ENCODE measurements at regions not wholly inside any gene's neighbourhood (a gene's known extent, or its start where the extent isn't known, plus 50 kb on each side); places are given as distances from the start of the nearest gene placed in this dataset.

DNA sequence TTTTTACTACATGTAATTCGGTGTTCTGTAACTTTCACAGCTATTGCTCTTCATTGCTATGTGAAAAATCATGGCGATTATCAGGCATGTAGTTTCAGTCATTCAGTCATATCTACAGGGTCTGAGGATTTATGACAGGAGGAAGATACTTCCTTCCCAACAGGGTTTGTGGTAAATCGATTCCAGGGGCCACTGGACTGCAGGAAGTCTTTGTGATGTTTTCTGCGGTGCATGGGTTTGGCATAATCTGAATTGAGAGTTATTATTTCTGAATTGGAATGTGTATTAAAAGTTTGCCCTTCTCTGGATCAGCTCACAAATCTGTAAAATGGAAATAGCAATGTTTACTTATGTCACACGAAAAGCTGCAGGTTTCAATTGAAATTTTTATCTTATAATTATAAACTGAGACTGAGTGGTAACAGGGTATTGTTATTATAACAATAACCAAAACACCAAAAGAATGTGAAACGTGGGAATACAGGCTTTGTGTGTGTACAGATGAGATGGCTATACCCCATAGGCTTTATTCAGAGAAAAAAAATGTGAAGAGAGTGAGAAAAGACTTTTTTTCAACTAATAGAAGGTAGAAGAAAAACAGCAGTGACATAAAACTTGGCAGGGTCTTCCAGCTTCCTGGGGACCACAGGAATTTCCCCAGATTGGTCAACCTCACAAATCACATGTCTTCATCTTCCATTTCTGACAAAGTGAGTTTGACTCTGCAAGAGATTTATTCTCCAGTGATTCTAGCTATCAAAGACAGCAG lies 307.7 kb upstream of the NFE2L3 start:
- no peak for DNase-seq (ENCODE audit: low spot score)

- DNase-seq (ENCODE audit: low spot score), result no peak
Observed at GRCh38 chr7:25845464-25845863, 306.5 kb upstream of the NFE2L3 start.

GRCh38 chr7:25846722-25847121 lies 305.3 kb upstream of the NFE2L3 start:
- peak; percentile 47 for DNase-seq (ENCODE audit: low spot score)

DNA sequence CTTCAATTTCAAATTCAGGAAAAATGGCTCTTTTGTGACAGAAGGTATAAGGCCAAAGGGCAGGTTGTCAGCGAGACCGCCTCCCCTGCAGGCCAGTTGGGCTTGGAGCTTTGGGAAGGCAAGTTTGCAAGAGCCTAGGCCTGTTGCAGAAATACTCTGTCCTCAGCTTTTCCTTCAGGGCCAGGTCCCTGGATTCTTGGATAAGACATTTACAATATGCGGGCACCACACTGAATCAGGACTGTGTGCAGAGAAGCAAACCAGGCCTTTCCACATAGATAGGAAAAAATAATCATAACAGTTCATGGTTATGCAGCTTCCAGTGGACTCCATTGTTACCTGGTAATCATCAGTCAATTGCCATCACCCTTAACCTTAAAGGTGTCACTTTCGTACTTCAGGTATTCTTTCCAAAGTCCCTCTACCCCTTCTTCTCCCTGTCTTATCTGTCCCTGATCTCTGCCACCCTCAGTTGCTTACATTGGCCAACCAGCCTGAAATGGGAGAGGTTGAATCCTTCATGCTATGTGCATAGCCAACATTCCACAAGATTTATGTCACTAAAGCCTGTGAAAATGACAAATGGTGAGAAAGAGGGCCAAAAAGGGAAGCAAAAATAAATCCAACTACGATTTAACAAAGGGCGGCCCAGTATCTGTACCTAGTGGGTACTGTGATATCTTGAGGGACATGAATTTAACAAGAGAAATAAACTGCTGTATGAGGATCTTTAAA lies 304.5 kb upstream of the NFE2L3 start:
- DNase-seq (ENCODE audit: low spot score), result no peak

DNA sequence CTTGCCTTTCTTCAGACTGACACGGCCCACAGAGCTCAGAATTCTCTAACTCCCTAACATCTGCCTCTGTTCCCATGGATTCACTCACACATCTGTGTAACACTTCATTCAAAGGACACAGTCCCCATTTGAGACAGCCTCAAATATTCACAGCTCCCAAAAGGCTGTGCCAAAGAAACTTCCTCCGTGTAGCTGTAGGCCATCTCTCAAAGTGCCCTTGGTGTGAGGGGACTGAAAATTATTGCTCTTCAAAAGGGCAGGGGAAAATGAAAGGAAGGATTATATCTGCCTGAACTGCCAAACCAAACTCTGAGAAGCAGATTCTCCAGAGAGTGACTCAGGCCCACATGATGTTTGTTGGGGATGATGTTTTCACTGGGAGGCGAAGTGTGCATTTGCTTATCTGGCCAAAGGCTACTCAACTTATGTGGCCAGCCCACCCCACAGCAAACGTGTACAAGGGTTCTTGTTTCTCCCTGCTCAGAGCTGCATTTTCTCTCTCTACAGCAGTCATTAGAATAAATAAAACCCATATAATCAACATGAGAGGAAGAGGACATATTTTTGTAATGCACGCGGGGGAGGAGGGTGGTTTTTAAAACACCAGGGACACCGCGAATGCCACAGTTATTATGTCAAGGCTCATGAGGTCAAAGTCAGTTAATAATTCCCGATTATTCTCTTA lies 302.4 kb upstream of the NFE2L3 start:
- peak; percentile 53 for DNase-seq (ENCODE audit: low spot score)

GRCh38 chr7:25850216-25850615 lies 301.8 kb upstream of the NFE2L3 start:
- DNase-seq (ENCODE audit: low spot score), result no peak

DNA sequence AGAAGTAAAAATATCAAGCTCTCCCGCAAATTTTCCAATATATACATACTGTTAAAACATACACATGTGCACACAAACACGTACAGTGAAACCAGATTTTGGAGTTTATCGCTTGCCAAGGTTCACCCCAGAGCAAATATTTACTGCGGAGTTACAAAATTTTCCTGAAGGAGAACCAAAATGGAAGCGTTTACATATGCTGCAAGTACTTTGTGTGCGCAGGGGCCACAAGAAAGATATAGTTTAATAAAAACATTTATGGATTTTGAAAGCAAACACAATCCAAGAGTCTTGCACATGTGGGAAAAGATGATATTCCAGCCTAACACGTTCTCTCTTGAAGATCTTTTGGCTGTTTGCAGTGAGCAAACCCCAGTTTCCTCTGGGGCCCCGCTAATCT lies 301.3 kb upstream of the NFE2L3 start:
- DNase-seq (ENCODE audit: low spot score), result no peak

DNA sequence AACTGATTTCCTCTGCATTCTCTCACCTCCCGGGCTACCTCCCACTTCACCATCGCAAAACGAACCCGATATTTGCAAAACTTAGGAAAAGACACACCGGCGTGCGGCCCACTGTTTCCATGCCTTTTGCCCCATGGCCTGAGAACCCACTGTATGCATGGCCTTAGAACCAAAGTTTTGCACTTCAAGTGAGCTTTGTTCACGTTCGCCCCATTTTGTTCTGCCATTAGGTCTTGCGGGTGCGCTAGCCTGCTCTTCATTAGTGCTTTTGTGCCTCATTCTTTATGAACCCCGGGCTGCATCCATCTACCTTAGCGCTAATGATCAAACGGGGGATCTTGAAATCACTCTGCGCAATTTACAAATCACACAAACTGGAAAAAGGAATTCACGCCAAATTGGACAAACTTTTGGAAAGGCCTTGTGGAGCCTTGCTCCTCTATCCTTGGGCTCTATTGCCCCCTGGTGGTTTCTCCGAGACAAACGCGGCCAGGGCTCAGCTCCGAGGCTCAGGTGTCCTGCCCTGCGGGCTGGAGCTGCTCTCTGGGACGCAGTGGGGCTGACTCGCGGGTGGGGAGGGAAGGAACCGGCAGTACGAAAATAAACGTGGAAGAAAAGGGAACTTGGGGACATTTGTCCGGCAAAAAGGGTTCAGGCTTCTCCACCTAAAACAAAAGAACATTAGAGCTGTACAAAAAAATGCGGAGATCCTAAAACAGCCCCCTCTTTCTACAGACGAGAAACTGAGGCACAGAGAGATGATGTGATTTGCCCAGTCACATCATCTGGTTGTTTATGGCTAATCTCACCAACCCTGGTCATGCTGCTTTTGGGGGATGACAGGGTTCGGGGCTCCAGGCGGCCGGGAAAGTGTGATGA lies 300.4 kb upstream of the NFE2L3 start:
- peak; percentile 88 for DNase-seq (ENCODE audit: low spot score)

DNA sequence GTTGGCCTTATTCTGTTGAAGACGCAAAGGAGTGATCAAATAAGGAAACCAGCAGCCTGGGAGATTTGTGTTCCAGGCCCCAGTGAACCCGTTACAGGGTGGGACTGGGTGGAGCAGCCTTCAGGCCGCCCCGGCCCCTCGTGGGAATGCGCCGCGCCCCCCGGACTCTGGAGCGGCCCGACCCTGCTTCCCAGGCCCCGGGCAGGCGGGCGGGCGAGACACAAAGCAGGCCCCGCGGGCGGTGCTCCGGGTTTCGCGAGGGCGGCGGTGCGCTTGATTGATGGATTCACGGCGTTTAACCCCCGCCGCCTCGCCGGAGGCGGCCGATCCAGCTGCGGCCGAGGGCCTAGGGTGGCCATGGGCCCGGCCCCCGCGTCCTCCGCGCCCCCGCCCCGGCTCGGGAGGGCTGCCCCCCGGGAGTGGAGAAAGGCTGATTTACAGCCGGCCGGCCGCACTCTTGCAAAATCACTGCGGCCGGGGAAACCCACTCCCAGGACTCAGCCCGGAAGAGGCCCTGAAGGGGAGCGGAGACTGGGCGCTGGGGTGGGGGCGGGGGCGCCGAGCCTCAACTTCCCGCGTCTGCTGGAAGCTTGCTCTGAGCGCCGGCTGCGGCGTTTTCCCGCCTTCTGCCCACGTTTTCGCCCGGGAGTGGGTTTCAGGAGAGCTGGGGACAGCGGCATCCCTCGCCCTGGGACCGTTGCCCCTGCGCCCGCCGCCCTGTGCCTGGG lies 299.6 kb upstream of the NFE2L3 start:
- no peak for DNase-seq (ENCODE audit: low spot score)

DNA sequence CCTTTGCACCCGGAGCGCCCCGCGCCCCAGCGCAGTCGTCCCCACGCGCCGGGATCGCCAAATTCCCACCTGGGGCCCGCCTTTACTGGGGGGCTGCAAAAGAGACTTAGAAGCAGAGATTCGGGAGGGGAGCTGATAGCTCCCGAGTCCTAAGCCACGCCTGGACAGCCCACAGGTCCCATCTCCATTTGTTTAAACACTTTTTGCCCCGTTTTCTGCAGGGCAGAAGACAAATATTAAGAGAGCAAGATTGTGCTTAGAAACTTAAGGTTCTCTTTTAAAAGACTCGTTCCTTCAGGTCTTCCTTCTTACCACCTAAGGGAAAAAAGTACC lies 299.1 kb upstream of the NFE2L3 start:
- no peak for DNase-seq (ENCODE audit: low spot score)

DNA sequence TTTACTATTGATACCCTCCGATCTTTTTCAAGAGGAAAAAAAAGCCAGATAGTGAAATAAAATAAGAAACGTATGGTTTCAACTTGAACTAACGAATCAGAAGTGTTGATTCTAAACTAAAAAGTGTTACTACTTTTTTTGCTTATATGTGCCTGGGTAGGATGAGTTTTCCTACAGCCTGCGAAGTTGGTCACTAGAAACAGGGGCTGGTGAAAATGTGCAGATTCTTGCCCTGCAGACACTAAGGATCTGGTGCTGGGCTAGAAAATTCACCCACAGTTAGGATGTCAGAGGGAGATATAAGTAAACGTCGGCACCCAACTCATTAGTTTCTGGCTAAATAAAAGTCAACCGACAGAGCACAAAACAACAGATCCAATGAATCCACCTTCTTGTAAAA lies 298.7 kb upstream of the NFE2L3 start:
- DNase-seq (ENCODE audit: low spot score), result no peak

GRCh38 chr7:25854059-25854458 lies 297.9 kb upstream of the NFE2L3 start:
- no peak for DNase-seq (ENCODE audit: low spot score)

- peak; percentile 95 for DNase-seq (ENCODE audit: low spot score)
Observed at GRCh38 chr7:25854608-25855497, 297.1 kb upstream of the NFE2L3 start.

DNA sequence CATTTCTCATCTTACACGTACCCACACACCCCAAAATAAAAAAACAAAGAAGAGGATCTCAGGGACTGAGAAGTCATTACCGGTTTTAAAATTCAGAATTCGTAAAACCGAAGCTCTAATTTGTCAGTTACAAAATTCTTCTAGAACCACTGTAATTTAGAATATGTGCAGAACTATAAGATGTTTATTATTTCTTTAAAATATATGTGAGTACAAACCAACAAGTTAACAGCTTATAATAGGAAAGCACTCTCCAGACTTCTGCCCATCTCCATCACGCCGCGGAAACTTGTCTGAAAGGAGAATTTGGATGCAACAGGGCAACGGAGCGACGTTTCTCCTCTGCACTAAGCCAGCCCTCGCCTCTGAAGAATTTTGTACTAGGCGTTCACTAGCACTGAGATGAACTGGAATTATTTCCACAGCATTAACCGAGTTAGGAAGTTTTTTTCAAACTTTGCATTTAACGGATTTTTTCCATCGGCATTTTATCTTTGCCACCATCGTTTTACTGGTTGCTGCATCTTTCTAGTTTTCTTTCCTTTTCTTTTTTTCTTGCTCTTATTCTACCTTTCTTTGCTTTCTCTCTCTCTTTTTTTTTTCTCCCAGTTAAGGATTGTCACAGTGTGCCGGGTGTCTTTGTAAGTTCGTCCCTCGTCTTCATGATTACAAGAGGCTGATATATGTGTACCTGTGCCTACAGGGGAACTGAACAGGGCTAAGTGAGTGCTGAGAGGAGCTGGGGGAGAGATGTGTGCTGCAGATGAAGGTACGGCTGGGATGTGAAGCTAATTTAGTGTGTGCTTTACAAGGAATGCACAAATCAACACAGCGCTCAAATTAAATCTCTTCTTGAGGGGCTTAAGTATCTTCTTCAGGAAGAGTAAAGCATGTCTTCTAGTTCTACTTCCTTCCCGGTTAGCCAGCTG lies 295.9 kb upstream of the NFE2L3 start:
- no peak for DNase-seq (ENCODE audit: low spot score)

DNA sequence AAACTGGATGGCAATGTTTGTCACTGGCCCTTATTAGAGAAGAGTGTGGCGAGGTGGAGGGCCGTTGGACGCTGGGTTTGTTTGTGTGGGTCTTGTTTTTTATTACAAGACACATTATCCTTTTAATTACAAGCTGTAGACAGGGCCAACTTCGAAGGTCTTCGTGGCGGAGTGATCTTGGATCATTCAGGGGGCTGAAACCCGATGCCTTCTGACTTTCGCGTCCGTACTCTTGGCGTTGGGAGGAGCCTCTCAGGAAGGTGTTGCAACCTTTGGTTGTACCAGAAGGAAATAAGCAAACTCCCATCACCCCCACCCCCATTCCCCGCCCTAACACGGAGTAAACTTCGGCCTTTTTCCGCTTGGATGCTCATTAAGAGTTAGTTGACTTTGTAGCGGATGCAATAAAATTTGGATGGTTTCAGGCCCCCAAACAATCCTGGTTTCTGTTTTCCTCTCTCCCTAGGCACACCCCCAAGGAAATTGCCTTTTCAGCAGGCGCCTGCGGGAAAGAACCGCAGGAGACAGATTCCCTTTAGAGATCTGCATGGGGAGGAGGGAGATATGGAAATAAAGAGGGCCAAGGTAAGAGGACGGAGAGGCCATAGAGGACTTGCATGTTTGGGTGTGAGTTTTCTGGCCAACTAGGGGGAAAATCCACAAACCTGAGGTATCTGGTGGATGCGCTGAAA lies 294.5 kb upstream of the NFE2L3 start:
- DNase-seq (ENCODE audit: low spot score), result no peak

DNA sequence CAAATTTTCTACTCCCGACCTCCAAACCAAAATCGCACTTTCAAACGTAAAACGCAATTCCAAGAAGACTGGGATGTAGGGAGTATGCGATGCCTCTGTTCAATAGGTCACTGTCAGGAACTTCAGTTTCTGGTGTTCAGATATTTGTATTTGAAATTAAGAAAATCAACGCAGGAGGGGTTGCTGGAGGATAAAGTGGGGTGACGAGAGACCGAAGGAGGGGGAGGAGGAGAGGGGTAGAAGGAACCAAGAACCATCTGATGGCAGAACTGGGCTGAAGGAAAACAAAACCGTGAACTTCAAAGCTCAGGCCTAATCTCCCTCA lies 293.8 kb upstream of the NFE2L3 start:
- no peak for DNase-seq (ENCODE audit: low spot score)

- no peak for DNase-seq (ENCODE audit: low spot score)
Observed at GRCh38 chr7:25858525-25859411, 293.2 kb upstream of the NFE2L3 start.

Measured in pons (tissue), 1 donor.